Lung (tissue), 11 donors: ENCODE measurements at regions not wholly inside any gene's neighbourhood (a gene's known extent, or its start where the extent isn't known, plus 50 kb on each side); places are given as distances from the start of the nearest gene placed in this dataset.
A peak's percentile ranks its signal among the peaks of the same experiment; 100 is the strongest.

Experiments used
- ATAC-seq: fragments of 200-7000 bp; cut with Tn5 transposase; one replicate; pipeline ENCODE4 v1.9.1; 2020; ENCODE audit warnings: moderate number of reproducible peaks; ENCODE audit not compliant: insufficient read depth, low FRiP score
- DNase-seq, 3 donors: peaks; one replicate each; pipeline ENCODE4 v3.0.0-alpha.2; 2013 to 2017
- H3K27ac ChIP-seq, 2 donors: one replicate each; pipeline ENCODE4 v1.5.1; 2013; ENCODE audit warnings: mild to moderate bottlenecking in 2 of 2, moderate library complexity in 2 of 2, control low read depth in 1 of 2, inconsistent platforms in 1 of 2, low read depth in 1 of 2, low read length in 1 of 2
- H3K27me3 ChIP-seq, 3 donors: one replicate each; pipeline ENCODE4 v1.5.1; 2013; ENCODE audit warnings: low read length in 2 of 3; ENCODE audit not compliant: control insufficient read depth in 3 of 3, insufficient read depth in 3 of 3
- H3K36me3 ChIP-seq, 4 donors: one replicate each; pipeline ENCODE4 v1.5.1; 2013; ENCODE audit warnings: low read length in 4 of 4, mild to moderate bottlenecking in 1 of 4, moderate library complexity in 1 of 4; ENCODE audit not compliant: control insufficient read depth in 4 of 4, insufficient read depth in 4 of 4
- H3K4me1 ChIP-seq, 5 donors: one replicate each; pipeline ENCODE4 v1.5.1; 2013; ENCODE audit warnings: low read length in 5 of 5, mild to moderate bottlenecking in 2 of 5, moderate library complexity in 1 of 5; ENCODE audit not compliant: control insufficient read depth in 5 of 5, insufficient read depth in 5 of 5
- H3K4me3 ChIP-seq: one replicate; pipeline ENCODE4 v1.5.1; 2013; ENCODE audit warnings: mild to moderate bottlenecking, control low read depth, moderate library complexity
- H3K9ac ChIP-seq, 2 donors: one replicate each; pipeline ENCODE4 v1.5.1; 2013; ENCODE audit warnings: low read length in 2 of 2, control low read depth in 1 of 2; ENCODE audit not compliant: insufficient read depth in 1 of 2
- H3K9me3 ChIP-seq, 4 donors: one replicate each; pipeline ENCODE4 v1.5.1; 2013; ENCODE audit warnings: low read length in 3 of 4, mild to moderate bottlenecking in 1 of 4, moderate library complexity in 1 of 4; ENCODE audit not compliant: control insufficient read depth in 4 of 4, insufficient read depth in 3 of 4
- CTCF ChIP-seq: IDR thresholded peaks from 2 replicates; pipeline ENCODE4 v1.5.1; 2012; ENCODE audit warnings: mild to moderate bottlenecking; ENCODE audit errors: control extremely low read depth, extremely low read depth
- WGBS, 2 donors: extraction: QIAGEN DNeasy Blood & Tissue Kit; methylation state at CpG; one replicate each; pipeline ENCODE4 v1.1.7; 2013; 5-methylcytosine and 5-hydroxymethylcytosine counted together
- donor health status: control.
- donor health status: control.
- donor health status: Bipolar disorder and iron deficiency.
- donor health status: healthy.
- donor health status: DM: yes; HTN: yes; CAD: no.

- H3K36me3 ChIP-seq = no peaks in the 10 kb centered on the region
- peaks cover 0 to 9% (median 0%) of the 10 kb centered on the region in 4 donors for H3K9me3 ChIP-seq
- TF ChIP-seq CTCF = no peak
- no peak for ATAC-seq
- H3K9ac ChIP-seq = no peak overlapping the region
- H3K27ac ChIP-seq = no peak overlapping the region
- no peak overlapping the region for H3K4me3 ChIP-seq
- WGBS, 2 donors = 83 to 86% methylated on average over 14 of the region's 14 CpGs
- H3K4me1 ChIP-seq = peaks cover 0 to 8% (median 0%) of the 10 kb centered on the region in 5 donors
- no peak for DNase-seq
- H3K27me3 ChIP-seq = peaks cover 0 to 6% (median 5%) of the 10 kb centered on the region in 3 donors
These were observed 305.4 kb downstream of the FOXL1 start for GRCh38 chr16:86883583-86884389.

- H3K9me3 ChIP-seq = peaks cover 0 to 4% (median 0%) of the 10 kb centered on the region in 4 donors
- no peak overlapping the region for H3K4me3 ChIP-seq
- WGBS, 2 donors = 69 to 71% methylated on average over 4 of the region's 4 CpGs
- TF ChIP-seq CTCF = no peak
- ATAC-seq (no peak), DNase-seq (no peak)
- no peaks in the 10 kb centered on the region for H3K36me3 ChIP-seq
- peaks cover 0 to 8% (median 0%) of the 10 kb centered on the region in 5 donors for H3K4me1 ChIP-seq
- H3K27ac ChIP-seq = no peak overlapping the region
- peaks cover 0 to 3% (median 1%) of the 10 kb centered on the region in 3 donors for H3K27me3 ChIP-seq
- H3K9ac ChIP-seq = no peak overlapping the region
These were observed 306.0 kb downstream of the FOXL1 start for GRCh38 chr16:86884390-86884650.

GRCh38 chr16:86885139-86885538 is 306.8 kb downstream of the FOXL1 start:
- peaks cover 0 to 2% (median 0%) of the 10 kb centered on the region in 4 donors for H3K9me3 ChIP-seq
- no peak overlapping the region for H3K9ac ChIP-seq
- DNase-seq (no peak), ATAC-seq (peak; percentile 34)
- peaks cover 0 to 8% (median 0%) of the 10 kb centered on the region in 5 donors for H3K4me1 ChIP-seq
- H3K4me3 ChIP-seq = no peak overlapping the region
- H3K36me3 ChIP-seq = no peaks in the 10 kb centered on the region
- TF ChIP-seq CTCF = no peak
- H3K27me3 ChIP-seq = no peaks in the 10 kb centered on the region
- WGBS, 2 donors = 85 to 86% methylated on average over 6 of the region's 6 CpGs
- H3K27ac ChIP-seq = no peak overlapping the region
